ENCODE measurements at regions not wholly inside any gene's neighbourhood (a gene's known extent, or its start where the extent isn't known, plus 50 kb on each side); places are given as distances from the start of the nearest gene placed in this dataset.

GRCh38 chr15:98547741-98548138, 100.6 kb upstream of the IGF1R start:
- no peak for TF ChIP-seq CTCF (IDR thresholded peaks at IDR 0.05 in 2 of 3, conservative IDR thresholded peaks at IDR 0.05 in 1 of 3; ENCODE audit: insufficient read depth in 2 of 3, low read depth in 1 of 3, low read length in 3 of 3)
- no peak for TF ChIP-seq ZNF699 (CRISPR knock-in tag; IDR thresholded peaks at IDR 0.05; ENCODE audit: insufficient replicate concordance)
- no peak for TF ChIP-seq PKNOX1 (IDR thresholded peaks at IDR 0.05)
- no peak for TF ChIP-seq POLR2A (conservative IDR thresholded peaks at IDR 0.05)
- no peak for TF ChIP-seq THAP7 (CRISPR knock-in tag; IDR thresholded peaks at IDR 0.05)
- no peak for TF ChIP-seq RCOR1 (IDR thresholded peaks at IDR 0.05; ENCODE audit: borderline replicate concordance in 1 of 2, low read depth in 2 of 2, low read length in 2 of 2)
- TF ChIP-seq ZZZ3 (IDR thresholded peaks at IDR 0.05) = no peak
- TF ChIP-seq MAZ (CRISPR knock-in tag; conservative IDR thresholded peaks at IDR 0.05 in 1 of 2, IDR thresholded peaks at IDR 0.05 in 1 of 2) = no peak
- TF ChIP-seq GMEB1 (CRISPR knock-in tag; IDR thresholded peaks at IDR 0.05) = no peak
- no peak for TF ChIP-seq IRF9 (tag; IDR thresholded peaks at IDR 0.05)
- TF ChIP-seq ZNF224 (CRISPR knock-in tag; IDR thresholded peaks at IDR 0.05) = no peak
